ENCODE measurements at regions not wholly inside any gene's neighbourhood (a gene's known extent, or its start where the extent isn't known, plus 50 kb on each side); places are given as distances from the start of the nearest gene placed in this dataset.

- no peaks in the 10 kb centered on the region for H4K20me1 ChIP-seq (ENCODE audit: insufficient read depth, low read length)
- H3K27me3 ChIP-seq (ENCODE audit: insufficient read depth, low read length), result no peaks in the 10 kb centered on the region
- H3K79me2 ChIP-seq (ENCODE audit: insufficient read depth, low read length), result no peaks in the 10 kb centered on the region
- H3K9ac ChIP-seq (ENCODE audit: low read length), result no peak overlapping the region
- no peak overlapping the region for H3K4me3 ChIP-seq (ENCODE audit: low read depth, low read length, poor library complexity, severe bottlenecking)
- H3K9me3 ChIP-seq (ENCODE audit: low read length), result no peaks in the 10 kb centered on the region
- no peaks in the 10 kb centered on the region for H3F3A ChIP-seq (ENCODE audit: insufficient read depth, low read length)
- no peaks in the 10 kb centered on the region for H3K36me3 ChIP-seq (ENCODE audit: insufficient read depth, low read length)
- no peak overlapping the region for H3K4me2 ChIP-seq (ENCODE audit: low read length)
- TF ChIP-seq EZH2 (IDR thresholded peaks at IDR 0.05; ENCODE audit: borderline replicate concordance, low read length), result no peak
- TF ChIP-seq CTCF (IDR thresholded peaks at IDR 0.05; ENCODE audit: low read length), result no peak
- H2AFZ ChIP-seq (ENCODE audit: low read length), result no peak overlapping the region
- no peaks in the 10 kb centered on the region for H3K9me2 ChIP-seq (ENCODE audit: low read depth, low read length)
- H3K27ac ChIP-seq (ENCODE audit: low read depth, low read length, poor library complexity, severe bottlenecking), result no peak overlapping the region
- no peaks in the 10 kb centered on the region for H3K4me1 ChIP-seq (ENCODE audit: insufficient read depth, low read length, severe bottlenecking)
These were observed 256.2 kb upstream of the SMC2 start for GRCh38 chr9:103837940-103838339.

- Histone ChIP-seq H3K4me1 (ENCODE audit: insufficient read depth, low read length, severe bottlenecking) (no peaks in the 10 kb centered on the region), H3K4me2 (ENCODE audit: low read length) (no peak overlapping the region), H3K9ac (ENCODE audit: low read length) (no peak overlapping the region), H4K20me1 (ENCODE audit: insufficient read depth, low read length) (no peaks in the 10 kb centered on the region), H3F3A (ENCODE audit: insufficient read depth, low read length) (no peaks in the 10 kb centered on the region), H3K9me2 (ENCODE audit: low read depth, low read length) (no peaks in the 10 kb centered on the region), H2AFZ (ENCODE audit: low read length) (no peak overlapping the region), H3K79me2 (ENCODE audit: insufficient read depth, low read length) (no peaks in the 10 kb centered on the region), H3K36me3 (ENCODE audit: insufficient read depth, low read length) (no peaks in the 10 kb centered on the region), H3K27ac (ENCODE audit: low read depth, low read length, poor library complexity, severe bottlenecking) (no peak overlapping the region), H3K4me3 (ENCODE audit: low read depth, low read length, poor library complexity, severe bottlenecking) (no peak overlapping the region), H3K27me3 (ENCODE audit: insufficient read depth, low read length) (no peaks in the 10 kb centered on the region), H3K9me3 (ENCODE audit: low read length) (no peaks in the 10 kb centered on the region)
- no peak for TF ChIP-seq EZH2 (IDR thresholded peaks at IDR 0.05; ENCODE audit: borderline replicate concordance, low read length)
- TF ChIP-seq CTCF (IDR thresholded peaks at IDR 0.05; ENCODE audit: low read length), result no peak
These were observed 254.9 kb upstream of the SMC2 start for GRCh38 chr9:103839197-103839596.

GRCh38 chr9:103867886-103868285 lies 226.2 kb upstream of the SMC2 start:
- no peaks in the 10 kb centered on the region for H3K9me2 ChIP-seq (ENCODE audit: low read depth, low read length)
- H3K9ac ChIP-seq (ENCODE audit: low read length), result no peak overlapping the region
- no peaks in the 10 kb centered on the region for H4K20me1 ChIP-seq (ENCODE audit: insufficient read depth, low read length)
- no peaks in the 10 kb centered on the region for H3K36me3 ChIP-seq (ENCODE audit: insufficient read depth, low read length)
- no peaks in the 10 kb centered on the region for H3K79me2 ChIP-seq (ENCODE audit: insufficient read depth, low read length)
- H3F3A ChIP-seq (ENCODE audit: insufficient read depth, low read length), result no peaks in the 10 kb centered on the region
- H3K4me1 ChIP-seq (ENCODE audit: insufficient read depth, low read length, severe bottlenecking), result no peaks in the 10 kb centered on the region
- H3K4me3 ChIP-seq (ENCODE audit: low read depth, low read length, poor library complexity, severe bottlenecking), result no peak overlapping the region
- no peak overlapping the region for H3K27ac ChIP-seq (ENCODE audit: low read depth, low read length, poor library complexity, severe bottlenecking)
- H3K9me3 ChIP-seq (ENCODE audit: low read length), result no peaks in the 10 kb centered on the region
- no peaks in the 10 kb centered on the region for H3K27me3 ChIP-seq (ENCODE audit: insufficient read depth, low read length)
- TF ChIP-seq EZH2 (IDR thresholded peaks at IDR 0.05; ENCODE audit: borderline replicate concordance, low read length), result no peak
- no peak overlapping the region for H2AFZ ChIP-seq (ENCODE audit: low read length)
- no peak overlapping the region for H3K4me2 ChIP-seq (ENCODE audit: low read length)

- H3K4me3 ChIP-seq (ENCODE audit: low read depth, low read length, poor library complexity, severe bottlenecking), result no peak overlapping the region
- H3K9me2 ChIP-seq (ENCODE audit: low read depth, low read length), result no peaks in the 10 kb centered on the region
- no peaks in the 10 kb centered on the region for H3K9me3 ChIP-seq (ENCODE audit: low read length)
- no peaks in the 10 kb centered on the region for H3F3A ChIP-seq (ENCODE audit: insufficient read depth, low read length)
- H4K20me1 ChIP-seq (ENCODE audit: insufficient read depth, low read length), result no peaks in the 10 kb centered on the region
- no peaks in the 10 kb centered on the region for H3K36me3 ChIP-seq (ENCODE audit: insufficient read depth, low read length)
- no peak overlapping the region for H3K27ac ChIP-seq (ENCODE audit: low read depth, low read length, poor library complexity, severe bottlenecking)
- H3K4me2 ChIP-seq (ENCODE audit: low read length), result no peak overlapping the region
- no peak overlapping the region for H3K9ac ChIP-seq (ENCODE audit: low read length)
- H3K27me3 ChIP-seq (ENCODE audit: insufficient read depth, low read length), result no peaks in the 10 kb centered on the region
- no peaks in the 10 kb centered on the region for H3K79me2 ChIP-seq (ENCODE audit: insufficient read depth, low read length)
- no peaks in the 10 kb centered on the region for H3K4me1 ChIP-seq (ENCODE audit: insufficient read depth, low read length, severe bottlenecking)
- H2AFZ ChIP-seq (ENCODE audit: low read length), result no peak overlapping the region
- TF ChIP-seq EZH2 (IDR thresholded peaks at IDR 0.05; ENCODE audit: borderline replicate concordance, low read length) (no peak), CTCF (IDR thresholded peaks at IDR 0.05; ENCODE audit: low read length) (no peak; the same call in 1 of the 2 replicates)
These were observed 221.3 kb upstream of the SMC2 start for GRCh38 chr9:103872811-103873210.
